ENCODE measurements at regions not wholly inside any gene's neighbourhood (a gene's known extent, or its start where the extent isn't known, plus 50 kb on each side); places are given as distances from the start of the nearest gene placed in this dataset.

DNA sequence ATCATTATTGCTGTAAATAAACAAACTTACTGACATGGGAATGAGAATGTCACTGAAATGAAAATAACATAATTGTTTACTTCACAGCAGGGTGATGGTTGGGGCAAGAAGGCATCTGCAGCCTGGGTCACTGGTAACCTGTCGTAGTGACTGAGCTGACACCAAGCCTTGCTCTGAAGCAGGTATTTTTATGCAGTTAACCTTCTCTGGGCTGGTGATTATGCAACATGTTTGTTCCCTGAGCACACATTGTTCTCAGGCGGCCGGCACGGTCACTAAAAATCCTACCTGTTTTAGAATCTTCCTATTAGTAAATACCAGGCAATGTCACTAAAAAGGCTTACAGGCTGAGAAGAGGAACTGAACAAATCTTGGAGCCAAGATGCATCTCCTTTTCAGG lies 157.7 kb upstream of the NR3C1 start:
- no peak for DNase-seq
- Mint-ChIP-seq H3K4me1 (peaks cover 32% of the 10 kb centered on the region), H3K4me3 (no peak overlapping the region), H3K36me3 (no peaks in the 10 kb centered on the region), H3K27ac (no peak overlapping the region), H3K9me3 (no peaks in the 10 kb centered on the region), H3K27me3 (ENCODE audit: low read depth in 3 of 3) (peaks cover 0 to 2% (median 0%) of the 10 kb centered on the region in 3 donors)
- H3K9me3 ChIP-seq (replicated peaks in 1 of 2; ENCODE audit: control insufficient read depth in 1 of 2, insufficient read depth in 1 of 2, low read length in 2 of 2) = no peaks in the 10 kb centered on the region
- H3K36me3 ChIP-seq (replicated peaks in 1 of 2; ENCODE audit: control insufficient read depth in 1 of 2, insufficient read depth in 2 of 2, low read length in 2 of 2) = no peaks in the 10 kb centered on the region
- TF ChIP-seq CTCF (IDR thresholded peaks at IDR 0.05) = no peak
- no peak overlapping the region for H3K4me2 ChIP-seq (replicated peaks; ENCODE audit: extremely low read depth, low read length, poor library complexity, severe bottlenecking)
- H3K27ac ChIP-seq (ENCODE audit: low read depth in 1 of 2, low read length in 2 of 2) = no peak overlapping the region
- H4K20me1 ChIP-seq (ENCODE audit: insufficient read depth, low read length) = no peaks in the 10 kb centered on the region
- intact Hi-C loops (cut with micrococcal nuclease) = loop anchor here in 1 of 2 donors (10.0 kb wide), 1 partner anchor 126 kb away; no protein-coding TSS in a partner anchor
- peaks cover 20 to 46% of the 10 kb centered on the region in 2 donors for H3K4me1 ChIP-seq (ENCODE audit: control insufficient read depth in 1 of 2, insufficient read depth in 2 of 2, low read length in 2 of 2)
- no peaks in the 10 kb centered on the region for H3K79me2 ChIP-seq (ENCODE audit: insufficient read depth, low read length)
- no peaks in the 10 kb centered on the region for H3K27me3 ChIP-seq (ENCODE audit: control insufficient read depth in 2 of 2, insufficient read depth in 2 of 2, low read length in 2 of 2)
- H2AFZ ChIP-seq (ENCODE audit: insufficient read depth, low read depth, low read length, poor library complexity, severe bottlenecking) = no peak overlapping the region
- H3K9ac ChIP-seq (ENCODE audit: insufficient read depth, low read length, poor library complexity, severe bottlenecking) = no peak overlapping the region
- H3K4me3 ChIP-seq (replicated peaks in 1 of 3; ENCODE audit: low read depth in 2 of 3, low read length in 3 of 3) = no peak overlapping the region
- 92% methylated on average over 4 of the region's 4 CpGs for WGBS (ENCODE audit: insufficient coverage)

GRCh38 chr5:143560378-143560777 lies 156.9 kb upstream of the NR3C1 start:
- DNase-seq = no peak
- intact Hi-C loops (cut with micrococcal nuclease) = loop anchor here in 1 of 2 donors (10.0 kb wide), 1 partner anchor 126 kb away; no protein-coding TSS in a partner anchor
- H3K27ac Mint-ChIP-seq = no peak overlapping the region
- H3K4me3 ChIP-seq (replicated peaks in 1 of 3; ENCODE audit: low read depth in 2 of 3, low read length in 3 of 3) = no peak overlapping the region
- H3K27me3 ChIP-seq (ENCODE audit: control insufficient read depth in 2 of 2, insufficient read depth in 2 of 2, low read length in 2 of 2) = no peaks in the 10 kb centered on the region
- H3K36me3 Mint-ChIP-seq = no peaks in the 10 kb centered on the region
- no peak overlapping the region for H3K9ac ChIP-seq (ENCODE audit: insufficient read depth, low read length, poor library complexity, severe bottlenecking)
- H3K9me3 ChIP-seq (replicated peaks in 1 of 2; ENCODE audit: control insufficient read depth in 1 of 2, insufficient read depth in 1 of 2, low read length in 2 of 2) = no peaks in the 10 kb centered on the region
- H2AFZ ChIP-seq (ENCODE audit: insufficient read depth, low read depth, low read length, poor library complexity, severe bottlenecking) = no peak overlapping the region
- TF ChIP-seq CTCF (IDR thresholded peaks at IDR 0.05) = no peak
- H3K9me3 Mint-ChIP-seq = no peaks in the 10 kb centered on the region
- H3K36me3 ChIP-seq (replicated peaks in 1 of 2; ENCODE audit: control insufficient read depth in 1 of 2, insufficient read depth in 2 of 2, low read length in 2 of 2) = no peaks in the 10 kb centered on the region
- H3K79me2 ChIP-seq (ENCODE audit: insufficient read depth, low read length) = no peaks in the 10 kb centered on the region
- H3K27ac ChIP-seq (ENCODE audit: low read depth in 1 of 2, low read length in 2 of 2) = no peak overlapping the region
- no peak overlapping the region for H3K4me2 ChIP-seq (replicated peaks; ENCODE audit: extremely low read depth, low read length, poor library complexity, severe bottlenecking)
- H3K27me3 Mint-ChIP-seq (ENCODE audit: low read depth in 3 of 3) = no peaks in the 10 kb centered on the region
- peaks cover 32% of the 10 kb centered on the region for H3K4me1 Mint-ChIP-seq
- no peak overlapping the region for H3K4me3 Mint-ChIP-seq
- peaks cover 20 to 53% of the 10 kb centered on the region in 2 donors for H3K4me1 ChIP-seq (ENCODE audit: control insufficient read depth in 1 of 2, insufficient read depth in 2 of 2, low read length in 2 of 2)
- WGBS (ENCODE audit: insufficient coverage) = no CpG with 5 or more reads among the region's 1 CpG
- no peaks in the 10 kb centered on the region for H4K20me1 ChIP-seq (ENCODE audit: insufficient read depth, low read length)
